ENCODE measurements at regions not wholly inside any gene's neighbourhood (a gene's known extent, or its start where the extent isn't known, plus 50 kb on each side); places are given as distances from the start of the nearest gene placed in this dataset.

GRCh38 chr18:8942909-8943545, 159.5 kb upstream of the NDUFV2 start:
- H3K9me3 ChIP-seq (ENCODE audit: control insufficient read depth in 1 of 2, insufficient read depth in 1 of 2, low read depth in 1 of 2, low read length in 2 of 2), result no peaks in the 10 kb centered on the region
- no peak for ATAC-seq
- no peak overlapping the region for H3K4me3 ChIP-seq (replicated peaks in 1 of 2; ENCODE audit: low read depth in 1 of 2, low read length in 2 of 2)
- H3K4me2 ChIP-seq (ENCODE audit: low read length), result no peak overlapping the region
- H3K9ac ChIP-seq (ENCODE audit: low read length), result no peak overlapping the region
- H4K20me1 ChIP-seq (ENCODE audit: insufficient read depth), result no peaks in the 10 kb centered on the region
- intact Hi-C loops (cut with micrococcal nuclease), result no loop called here
- no peak for DNase-seq (ENCODE audit: low read depth, low spot score)
- no peaks in the 10 kb centered on the region for H3K9me2 ChIP-seq (ENCODE audit: insufficient read depth)
- H3K27me3 ChIP-seq (ENCODE audit: insufficient read depth, low read length), result no peaks in the 10 kb centered on the region
- RAD21 ChIA-PET (ENCODE audit: low non-redundant PET in 1 of 2, low total read pairs in 2 of 2, uncharacterized antibody in 2 of 2, unreplicated experiment in 2 of 2), result no interaction called here
- TF ChIP-seq YY1 (IDR thresholded peaks at IDR 0.05; ENCODE audit: extremely low read depth, insufficient replicate concordance, low read depth, low read length) (no peak), RAD21 (IDR thresholded peaks at IDR 0.05; ENCODE audit: low read depth) (no peak), POLR2A (IDR thresholded peaks at IDR 0.05; ENCODE audit: borderline replicate concordance, extremely low read depth, insufficient read depth, insufficient read length) (no peak), FOSL1 (IDR thresholded peaks at IDR 0.05; ENCODE audit: low read depth) (no peak), ELF1 (IDR thresholded peaks at IDR 0.05; ENCODE audit: borderline replicate concordance, low read depth) (no peak), POLR2AphosphoS5 (IDR thresholded peaks at IDR 0.05; ENCODE audit: low read depth, low read length) (no peak), SRF (IDR thresholded peaks at IDR 0.05; ENCODE audit: low read depth) (no peak), ATF3 (IDR thresholded peaks at IDR 0.05) (no peak), CBX3 (IDR thresholded peaks at IDR 0.05; ENCODE audit: low read depth) (no peak), EGR1 (IDR thresholded peaks at IDR 0.05; ENCODE audit: low read depth) (no peak), REST (IDR thresholded peaks at IDR 0.05; ENCODE audit: low read depth) (no peak), ZNF274 (IDR thresholded peaks at IDR 0.05; ENCODE audit: low read depth, low read length) (no peak)
- H2AFZ ChIP-seq (ENCODE audit: low read depth, low read length, poor library complexity, severe bottlenecking), result no peak overlapping the region
- no peak overlapping the region for H3K27ac ChIP-seq (ENCODE audit: low read depth, low read length)
- POLR2A ChIA-PET, result no interaction called here
- no peaks in the 10 kb centered on the region for H3K36me3 ChIP-seq (ENCODE audit: control insufficient read depth in 1 of 2, insufficient read depth in 2 of 2, low read length in 2 of 2)
- CTCF ChIA-PET, result no interaction called here
- peaks cover 0 to 37% of the 10 kb centered on the region in 2 experiments; a peak in 2 of 4 replicates for H3K4me1 ChIP-seq (ENCODE audit: control insufficient read depth in 1 of 2, insufficient read depth in 2 of 2, low read length in 2 of 2)
- no TSS peak for BruUV-seq (replicated peaks)
- H3K79me2 ChIP-seq (ENCODE audit: insufficient read depth, low read length), result no peaks in the 10 kb centered on the region

All from HCT116 (cell line).